ENCODE measurements at regions not wholly inside any gene's neighbourhood (a gene's known extent, or its start where the extent isn't known, plus 50 kb on each side); places are given as distances from the start of the nearest gene placed in this dataset.
"Not testable (repeated sequence)": the region's sequence is repeated elsewhere in the genome, so short reads cannot be mapped to it uniquely, and the experiment has no call there.

GRCh38 chrX:6990552-6991193 is 156.8 kb upstream of the STS start:
- Mint-ChIP-seq H3K27ac (no peak overlapping the region), H3K27me3 (no peaks in the 10 kb centered on the region), H3K4me3 (no peak overlapping the region), H3K36me3 (peaks cover 4% of the 10 kb centered on the region), H3K9me3 (peaks cover 9% of the 10 kb centered on the region), H3K4me1 (ENCODE audit: low read depth) (no peaks in the 10 kb centered on the region)
- POLR2A ChIA-PET, result no interaction called here
- intact Hi-C loops (cut with micrococcal nuclease), result no loop called here
- no peak for DNase-seq
- CTCF ChIA-PET, result no interaction called here

DNA sequence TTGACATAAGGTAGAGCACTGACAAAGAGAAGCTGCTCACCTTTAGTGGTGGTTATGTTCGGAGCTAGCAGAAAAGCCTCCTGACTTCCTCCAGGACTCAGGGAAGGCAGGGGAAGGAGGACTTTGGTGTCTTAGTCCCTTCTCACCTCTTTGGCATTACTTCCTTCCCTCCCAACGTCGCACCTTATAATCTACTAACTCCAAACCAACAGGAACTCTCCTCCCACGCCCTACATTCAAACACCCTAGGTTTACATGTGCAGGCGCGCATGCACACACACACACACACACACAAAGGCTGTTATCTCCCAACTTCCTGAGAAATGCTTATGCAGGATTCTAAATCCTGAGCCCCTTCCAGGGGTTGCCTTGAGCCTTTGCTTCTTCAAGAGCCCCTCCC is 157.7 kb upstream of the STS start:
- DNase-seq, result no peak
- H3K9me3 Mint-ChIP-seq, result peaks cover 6% of the 10 kb centered on the region
- no peaks in the 10 kb centered on the region for H3K4me1 Mint-ChIP-seq (ENCODE audit: low read depth)
- no peaks in the 10 kb centered on the region for H3K27me3 Mint-ChIP-seq
- H3K27ac Mint-ChIP-seq, result no peak overlapping the region
- POLR2A ChIA-PET, result no interaction called here
- peaks cover 2% of the 10 kb centered on the region for H3K36me3 Mint-ChIP-seq
- no peak overlapping the region for H3K4me3 Mint-ChIP-seq
- intact Hi-C loops (cut with micrococcal nuclease), result no loop called here
- CTCF ChIA-PET, result no interaction called here

GRCh38 chrX:6988694-6989093 is 158.8 kb upstream of the STS start:
- CTCF ChIA-PET; H3K9me3 Mint-ChIP-seq; H3K27me3 Mint-ChIP-seq; DNase-seq; H3K4me1 Mint-ChIP-seq (ENCODE audit: low read depth); intact Hi-C loops (cut with micrococcal nuclease); POLR2A ChIA-PET; H3K4me3 Mint-ChIP-seq; H3K27ac Mint-ChIP-seq; H3K36me3 Mint-ChIP-seq: not testable (repeated sequence)

DNA sequence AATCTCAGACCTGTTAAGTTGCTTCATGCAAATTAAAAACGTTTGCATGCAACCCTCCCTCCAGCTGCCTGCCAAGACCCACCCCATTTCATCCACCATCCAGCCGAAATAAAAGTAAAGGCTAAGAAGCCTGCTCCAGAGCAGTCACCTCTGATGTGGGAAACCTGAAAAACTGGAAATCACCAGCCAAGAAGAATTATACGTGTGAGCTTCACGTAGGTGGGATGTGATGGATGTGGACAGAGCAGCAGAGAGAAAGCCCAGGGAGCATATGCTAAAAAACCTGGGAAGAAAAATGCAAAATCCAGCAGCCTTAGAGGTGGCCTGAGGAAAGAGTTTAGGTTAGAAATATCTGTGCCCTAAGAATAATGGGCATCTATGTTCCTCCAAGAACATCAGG is 160.6 kb upstream of the STS start:
- DNase-seq, result no peak
- Mint-ChIP-seq H3K9me3 (no peaks in the 10 kb centered on the region), H3K27ac (no peak overlapping the region), H3K27me3 (no peaks in the 10 kb centered on the region), H3K4me1 (ENCODE audit: low read depth) (no peaks in the 10 kb centered on the region), H3K4me3 (no peak overlapping the region), H3K36me3 (no peaks in the 10 kb centered on the region)
- ChIA-PET CTCF (no interaction called here), POLR2A (no interaction called here)
- intact Hi-C loops (cut with micrococcal nuclease), result no loop called here

DNA sequence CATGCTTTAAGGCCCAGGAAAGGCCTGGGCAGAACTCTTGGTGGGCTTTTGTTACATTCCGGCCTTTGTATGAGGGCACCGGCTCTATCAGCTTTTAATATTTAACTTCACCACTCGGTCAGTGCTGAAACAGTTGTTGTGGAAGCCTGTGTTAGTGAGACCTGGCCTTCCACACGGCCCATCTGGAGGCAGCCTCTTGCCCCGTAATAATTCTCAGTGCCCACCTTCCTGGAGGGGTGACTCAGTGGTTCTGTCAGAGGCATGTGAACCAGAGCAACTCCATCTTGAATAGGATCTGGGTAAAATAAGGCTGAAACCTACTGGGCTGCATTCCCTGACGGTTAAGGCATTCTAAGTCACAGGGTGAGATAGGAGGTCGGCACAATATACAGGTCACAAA is 162.0 kb upstream of the STS start:
- no peaks in the 10 kb centered on the region for H3K4me1 Mint-ChIP-seq (ENCODE audit: low read depth)
- H3K27me3 Mint-ChIP-seq, result no peaks in the 10 kb centered on the region
- no peaks in the 10 kb centered on the region for H3K36me3 Mint-ChIP-seq
- no peaks in the 10 kb centered on the region for H3K9me3 Mint-ChIP-seq
- H3K27ac Mint-ChIP-seq, result no peak overlapping the region
- H3K4me3 Mint-ChIP-seq, result no peak overlapping the region
- ChIA-PET CTCF (no interaction called here), POLR2A (no interaction called here)
- DNase-seq, result no peak
- intact Hi-C loops (cut with micrococcal nuclease), result no loop called here

GRCh38 chrX:6983207-6983955 is 164.1 kb upstream of the STS start:
- ChIA-PET POLR2A (no interaction called here), CTCF (no interaction called here)
- no peak overlapping the region for H3K4me3 Mint-ChIP-seq
- H3K4me1 Mint-ChIP-seq (ENCODE audit: low read depth), result no peaks in the 10 kb centered on the region
- H3K27ac Mint-ChIP-seq, result no peak overlapping the region
- no peak for DNase-seq
- intact Hi-C loops (cut with micrococcal nuclease), result no loop called here
- H3K36me3 Mint-ChIP-seq, result no peaks in the 10 kb centered on the region
- H3K27me3 Mint-ChIP-seq, result no peaks in the 10 kb centered on the region
- no peaks in the 10 kb centered on the region for H3K9me3 Mint-ChIP-seq

GRCh38 chrX:6981718-6982406 is 165.7 kb upstream of the STS start:
- H3K36me3 Mint-ChIP-seq, result peaks cover 4% of the 10 kb centered on the region
- intact Hi-C loops (cut with micrococcal nuclease), result no loop called here
- CTCF ChIA-PET, result no interaction called here
- DNase-seq, result no peak
- no peak overlapping the region for H3K27ac Mint-ChIP-seq
- H3K9me3 Mint-ChIP-seq, result no peaks in the 10 kb centered on the region
- no peaks in the 10 kb centered on the region for H3K4me1 Mint-ChIP-seq (ENCODE audit: low read depth)
- no peaks in the 10 kb centered on the region for H3K27me3 Mint-ChIP-seq
- POLR2A ChIA-PET, result no interaction called here
- no peak overlapping the region for H3K4me3 Mint-ChIP-seq

DNA sequence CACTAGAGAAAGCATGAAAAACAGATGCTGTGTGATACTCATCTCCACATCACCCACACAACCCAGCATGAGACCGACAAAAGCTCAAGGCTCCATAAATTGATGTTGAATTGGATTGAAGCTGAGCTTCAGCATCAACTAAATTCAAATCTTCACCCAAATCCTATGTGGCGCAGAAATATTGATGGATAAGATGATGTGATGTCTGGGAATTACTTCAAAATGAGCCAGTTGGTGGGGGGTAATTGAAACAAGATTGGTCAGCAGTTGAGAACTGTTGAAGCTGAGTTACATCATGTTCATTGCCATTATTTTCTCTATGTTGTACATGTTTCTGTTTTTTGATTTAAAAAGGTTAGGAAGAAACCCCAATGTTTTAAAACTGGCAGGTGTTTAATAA is 166.5 kb upstream of the STS start:
- ChIA-PET CTCF (no interaction called here), POLR2A (no interaction called here)
- intact Hi-C loops (cut with micrococcal nuclease), result no loop called here
- Mint-ChIP-seq H3K27ac (no peak overlapping the region), H3K4me3 (no peak overlapping the region), H3K9me3 (no peaks in the 10 kb centered on the region), H3K36me3 (peaks cover 4% of the 10 kb centered on the region), H3K4me1 (ENCODE audit: low read depth) (no peaks in the 10 kb centered on the region), H3K27me3 (no peaks in the 10 kb centered on the region)
- no peak for DNase-seq

DNA sequence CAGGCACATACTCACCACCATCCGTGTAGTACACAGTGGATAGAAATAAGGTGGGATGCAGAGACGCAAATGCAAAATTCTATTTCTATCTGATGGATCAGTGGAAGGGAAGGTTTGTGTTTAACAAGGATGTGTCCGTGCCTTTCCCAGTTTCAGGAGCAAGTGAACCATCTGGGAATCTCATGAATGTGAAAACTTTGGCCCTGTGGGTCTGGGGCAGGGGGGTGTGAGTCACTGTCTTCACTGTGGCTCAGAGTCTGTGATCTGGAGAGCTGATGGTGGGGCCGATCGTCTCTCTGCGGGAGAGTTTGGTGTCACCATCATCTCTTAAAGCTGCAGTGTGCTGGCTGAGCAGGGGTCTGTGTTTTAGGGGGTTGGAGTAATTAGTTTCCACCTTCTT is 179.3 kb upstream of the STS start:
- CTCF ChIA-PET, result no interaction called here
- Mint-ChIP-seq H3K4me1 (ENCODE audit: low read depth) (no peaks in the 10 kb centered on the region), H3K27me3 (no peaks in the 10 kb centered on the region), H3K27ac (no peak overlapping the region), H3K4me3 (no peak overlapping the region), H3K36me3 (no peaks in the 10 kb centered on the region), H3K9me3 (peaks cover 4% of the 10 kb centered on the region)
- intact Hi-C loops (cut with micrococcal nuclease), result no loop called here
- no peak for DNase-seq
- POLR2A ChIA-PET, result no interaction called here

- CTCF ChIA-PET, result no interaction called here
- intact Hi-C loops (cut with micrococcal nuclease), result no loop called here
- POLR2A ChIA-PET, result no interaction called here
- Mint-ChIP-seq H3K4me1 (ENCODE audit: low read depth) (no peaks in the 10 kb centered on the region), H3K27me3 (no peaks in the 10 kb centered on the region), H3K36me3 (no peaks in the 10 kb centered on the region), H3K4me3 (no peak overlapping the region), H3K9me3 (no peaks in the 10 kb centered on the region), H3K27ac (no peak overlapping the region)
- DNase-seq, result no peak
These were observed 181.8 kb upstream of the STS start for GRCh38 chrX:6965729-6966128.

GRCh38 chrX:6962006-6962355 is 185.5 kb upstream of the STS start:
- CTCF ChIA-PET, result no interaction called here
- intact Hi-C loops (cut with micrococcal nuclease), result no loop called here
- no peak overlapping the region for H3K27ac Mint-ChIP-seq
- no peaks in the 10 kb centered on the region for H3K27me3 Mint-ChIP-seq
- no peak for DNase-seq
- H3K9me3 Mint-ChIP-seq, result no peaks in the 10 kb centered on the region
- H3K4me1 Mint-ChIP-seq (ENCODE audit: low read depth), result no peaks in the 10 kb centered on the region
- H3K36me3 Mint-ChIP-seq, result no peaks in the 10 kb centered on the region
- POLR2A ChIA-PET, result no interaction called here
- no peak overlapping the region for H3K4me3 Mint-ChIP-seq

- CTCF ChIA-PET, result no interaction called here
- Mint-ChIP-seq H3K4me3 (no peak overlapping the region), H3K27me3 (no peaks in the 10 kb centered on the region), H3K9me3 (no peaks in the 10 kb centered on the region), H3K27ac (no peak overlapping the region), H3K4me1 (ENCODE audit: low read depth) (no peaks in the 10 kb centered on the region), H3K36me3 (no peaks in the 10 kb centered on the region)
- intact Hi-C loops (cut with micrococcal nuclease), result no loop called here
- DNase-seq, result no peak
- POLR2A ChIA-PET, result no interaction called here
These were observed 186.1 kb upstream of the STS start for GRCh38 chrX:6961286-6962005.

- POLR2A ChIA-PET, result no interaction called here
- no peak for DNase-seq
- Mint-ChIP-seq H3K4me1 (ENCODE audit: low read depth) (no peaks in the 10 kb centered on the region), H3K9me3 (no peaks in the 10 kb centered on the region), H3K27ac (no peak overlapping the region), H3K27me3 (no peaks in the 10 kb centered on the region), H3K36me3 (no peaks in the 10 kb centered on the region), H3K4me3 (no peak overlapping the region)
- CTCF ChIA-PET, result no interaction called here
- intact Hi-C loops (cut with micrococcal nuclease), result no loop called here
These were observed 188.5 kb upstream of the STS start for GRCh38 chrX:6959006-6959405.
